WTC11 (cell line): ENCODE measurements at regions not wholly inside any gene's neighbourhood (a gene's known extent, or its start where the extent isn't known, plus 50 kb on each side); places are given as distances from the start of the nearest gene placed in this dataset.

ENCODE experiments used
- ATAC-seq: fragments of 200-7000 bp; cut with Tn5 transposase; 2 replicates; pipeline ENCODE4 v1.10.0; 2021; ENCODE audit warnings: mild to moderate bottlenecking, moderate library complexity
- CTCF ChIA-PET: fragments of 300-600 bp; sonication (Branson Sonifier 250); formaldehyde crosslinking; loops from one replicate; lab custom pipeline; 2021; ENCODE audit warnings: antibody characterized with exemption; lab: Charles Lee
- POLR2A ChIA-PET: fragments of 350-600 bp; sonication (Branson Sonifier 250); formaldehyde crosslinking; loops from one replicate; lab custom pipeline; 2021; ENCODE audit warnings: antibody characterized with exemption; lab: Charles Lee
- DNase-seq: peaks from one replicate; pipeline ENCODE4 v3.0.0; 2021; ENCODE audit warnings: low spot score
- H3K27ac Mint-ChIP-seq: 2 replicates; pipeline ENCODE4 v1.8.0; 2021; ENCODE audit warnings: mixed read lengths
- H3K27me3 Mint-ChIP-seq: 2 replicates; pipeline ENCODE4 v1.8.0; 2021; ENCODE audit warnings: low read depth, mild to moderate bottlenecking, moderate library complexity, mixed read lengths
- H3K36me3 Mint-ChIP-seq: 2 replicates; pipeline ENCODE4 v1.8.0; 2021; ENCODE audit warnings: mixed read lengths
- H3K4me1 Mint-ChIP-seq: 2 replicates; pipeline ENCODE4 v1.8.0; 2022; ENCODE audit warnings: mixed read lengths
- H3K4me3 Mint-ChIP-seq: 2 replicates; pipeline ENCODE4 v1.8.0; 2021; ENCODE audit warnings: mild to moderate bottlenecking, moderate library complexity, mixed read lengths
- H3K9me3 Mint-ChIP-seq: 2 replicates; pipeline ENCODE4 v1.8.0; 2021; ENCODE audit warnings: mixed read lengths
- CREM ChIP-seq: sonication (generic); formaldehyde crosslinking; IDR thresholded peaks from 2 replicates; pipeline ENCODE4 v1.8.1; 2022; ENCODE audit warnings: mild to moderate bottlenecking, missing genetic modification reagents, moderate library complexity
- EMX1 ChIP-seq: fragments of 250-450 bp; sonication (Bioruptor Pico); IDR thresholded peaks from 2 replicates; pipeline ENCODE4 v1.8.0; 2021; ENCODE audit warnings: mild to moderate bottlenecking
- FOXJ3 ChIP-seq: sonication (generic); formaldehyde crosslinking; IDR thresholded peaks from 2 replicates; pipeline ENCODE4 v1.9.0; 2021; ENCODE audit warnings: missing genetic modification reagents, mild to moderate bottlenecking, borderline replicate concordance
- KAT7 ChIP-seq: sonication (generic); formaldehyde crosslinking; IDR thresholded peaks from 2 replicates; pipeline ENCODE4 v1.8.1; 2023; ENCODE audit warnings: missing genetic modification reagents, mild to moderate bottlenecking, borderline replicate concordance
- MAX ChIP-seq: sonication (generic); formaldehyde crosslinking; IDR thresholded peaks from 2 replicates; pipeline ENCODE4 v1.8.0; 2022; ENCODE audit warnings: mild to moderate bottlenecking, missing genetic modification reagents
- NFATC4 ChIP-seq: fragments of 250-450 bp; sonication (Bioruptor Pico); IDR thresholded peaks from 2 replicates; pipeline ENCODE4 v1.9.0; 2021; ENCODE audit warnings: mild to moderate bottlenecking
- NFE2L1 ChIP-seq: sonication (generic); formaldehyde crosslinking; IDR thresholded peaks from 2 replicates; pipeline ENCODE4 v1.8.1; 2023; ENCODE audit warnings: missing genetic modification reagents
- PRRX2 ChIP-seq: fragments of 250-450 bp; sonication (Bioruptor Pico); IDR thresholded peaks from 2 replicates; pipeline ENCODE4 v1.8.0; 2021; ENCODE audit warnings: mild to moderate bottlenecking
- ZNF263 ChIP-seq: sonication (generic); formaldehyde crosslinking; IDR thresholded peaks from 2 replicates; pipeline ENCODE4 v1.8.1; 2022; ENCODE audit warnings: low read depth, mild to moderate bottlenecking, moderate library complexity, missing genetic modification reagents
- ZNF425 ChIP-seq: fragments of 250-450 bp; sonication (Bioruptor Pico); conservative IDR thresholded peaks from 2 replicates; pipeline ENCODE4 v1.9.0; 2021; ENCODE audit warnings: mild to moderate bottlenecking
- TF ChIP-seq, protein P1 (sequence below): fragments of 250-450 bp; sonication (Bioruptor Pico); IDR thresholded peaks from 2 replicates; pipeline ENCODE4 v1.8.0; 2021; ENCODE audit warnings: mild to moderate bottlenecking
- TF ChIP-seq, protein P2 (sequence below): sonication (generic); formaldehyde crosslinking; conservative IDR thresholded peaks from 2 replicates; pipeline ENCODE4 v1.8.1; 2022; ENCODE audit warnings: mild to moderate bottlenecking, missing genetic modification reagents
- TF ChIP-seq, protein P3 (sequence below): sonication (generic); formaldehyde crosslinking; IDR thresholded peaks from 2 replicates; pipeline ENCODE4 v1.8.1; 2022; ENCODE audit warnings: mild to moderate bottlenecking, missing genetic modification reagents, moderate library complexity, borderline replicate concordance
- TF ChIP-seq, protein P4 (sequence below): sonication (generic); formaldehyde crosslinking; IDR thresholded peaks from 2 replicates; pipeline ENCODE4 v1.8.0; 2023; ENCODE audit warnings: mild to moderate bottlenecking, missing genetic modification reagents

- TF ChIP-seq MAX, result no peak
- TF ChIP-seq, protein P1, sequence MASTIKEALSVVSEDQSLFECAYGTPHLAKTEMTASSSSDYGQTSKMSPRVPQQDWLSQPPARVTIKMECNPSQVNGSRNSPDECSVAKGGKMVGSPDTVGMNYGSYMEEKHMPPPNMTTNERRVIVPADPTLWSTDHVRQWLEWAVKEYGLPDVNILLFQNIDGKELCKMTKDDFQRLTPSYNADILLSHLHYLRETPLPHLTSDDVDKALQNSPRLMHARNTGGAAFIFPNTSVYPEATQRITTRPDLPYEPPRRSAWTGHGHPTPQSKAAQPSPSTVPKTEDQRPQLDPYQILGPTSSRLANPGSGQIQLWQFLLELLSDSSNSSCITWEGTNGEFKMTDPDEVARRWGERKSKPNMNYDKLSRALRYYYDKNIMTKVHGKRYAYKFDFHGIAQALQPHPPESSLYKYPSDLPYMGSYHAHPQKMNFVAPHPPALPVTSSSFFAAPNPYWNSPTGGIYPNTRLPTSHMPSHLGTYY, result no peak
- TF ChIP-seq NFATC4 (CRISPR knock-in tag), result no peak
- no peak for TF ChIP-seq ZNF263
Measured at GRCh38 chr20:24153101-24154040, 164.8 kb upstream of the GGTLC1 start (continued).

DNA sequence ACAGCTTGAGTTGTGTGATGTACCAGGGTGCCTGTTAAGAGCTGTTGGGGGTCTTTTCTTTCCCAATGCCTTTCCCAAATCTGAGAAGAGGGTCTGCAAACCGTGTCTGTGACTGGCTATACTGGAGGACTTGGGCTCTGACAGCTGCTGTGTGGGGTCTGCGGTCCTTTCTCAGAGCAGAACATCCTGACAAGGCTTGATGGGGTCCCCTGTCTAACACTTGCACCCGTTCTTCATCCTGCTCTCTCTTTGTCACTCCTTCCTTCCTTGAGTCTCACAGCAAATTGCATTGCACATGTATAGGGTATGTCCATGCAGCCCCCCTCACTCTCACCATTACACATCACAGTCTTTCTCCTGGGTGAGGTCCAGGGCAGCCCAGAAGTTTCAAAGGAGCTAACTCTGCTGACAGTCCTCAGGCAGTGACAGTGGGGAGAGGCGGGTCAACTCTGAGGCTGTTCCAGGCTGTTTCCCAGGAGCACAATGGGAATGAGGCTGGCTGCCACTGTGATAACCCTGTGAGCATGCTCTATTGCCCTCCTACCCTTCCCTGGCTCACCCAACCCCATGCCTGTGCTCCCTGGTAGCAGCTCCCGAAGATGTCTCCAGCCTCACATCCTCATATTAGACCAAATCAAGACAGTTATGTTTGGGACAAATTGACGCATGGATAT, 163.2 kb upstream of the GGTLC1 start:
- POLR2A ChIA-PET, result no interaction called here
- DNase-seq (no peak), ATAC-seq (no peak)
- H3K4me3 Mint-ChIP-seq, result no peak overlapping the region
- no peaks in the 10 kb centered on the region for H3K36me3 Mint-ChIP-seq
- peaks cover 9% of the 10 kb centered on the region for H3K4me1 Mint-ChIP-seq
- H3K27ac Mint-ChIP-seq, result no peak overlapping the region
- H3K9me3 Mint-ChIP-seq, result peaks cover 5% of the 10 kb centered on the region
- CTCF ChIA-PET, result interaction anchor here (1.0 to 2.1 kb wide), 3 partner anchors 9 to 766 kb away, joined by 3 to 8 read pairs (median 5); no protein-coding TSS in a partner anchor
- peaks cover 8% of the 10 kb centered on the region; the same call in 1 of the 2 replicates for H3K27me3 Mint-ChIP-seq
- TF ChIP-seq CREM (CRISPR knock-in tag) (no peak), EMX1 (CRISPR knock-in tag) (no peak), NFE2L1 (CRISPR knock-in tag) (no peak), ZNF425 (CRISPR knock-in tag) (no peak), FOXJ3 (CRISPR knock-in tag) (no peak), KAT7 (CRISPR knock-in tag) (no peak), PRRX2 (CRISPR knock-in tag) (no peak)
- TF ChIP-seq, protein P2, sequence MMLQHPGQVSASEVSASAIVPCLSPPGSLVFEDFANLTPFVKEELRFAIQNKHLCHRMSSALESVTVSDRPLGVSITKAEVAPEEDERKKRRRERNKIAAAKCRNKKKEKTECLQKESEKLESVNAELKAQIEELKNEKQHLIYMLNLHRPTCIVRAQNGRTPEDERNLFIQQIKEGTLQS (CRISPR knock-in tag), result no peak
- TF ChIP-seq, protein P3, sequence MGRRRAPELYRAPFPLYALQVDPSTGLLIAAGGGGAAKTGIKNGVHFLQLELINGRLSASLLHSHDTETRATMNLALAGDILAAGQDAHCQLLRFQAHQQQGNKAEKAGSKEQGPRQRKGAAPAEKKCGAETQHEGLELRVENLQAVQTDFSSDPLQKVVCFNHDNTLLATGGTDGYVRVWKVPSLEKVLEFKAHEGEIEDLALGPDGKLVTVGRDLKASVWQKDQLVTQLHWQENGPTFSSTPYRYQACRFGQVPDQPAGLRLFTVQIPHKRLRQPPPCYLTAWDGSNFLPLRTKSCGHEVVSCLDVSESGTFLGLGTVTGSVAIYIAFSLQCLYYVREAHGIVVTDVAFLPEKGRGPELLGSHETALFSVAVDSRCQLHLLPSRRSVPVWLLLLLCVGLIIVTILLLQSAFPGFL, result no peak
- TF ChIP-seq, protein P4, sequence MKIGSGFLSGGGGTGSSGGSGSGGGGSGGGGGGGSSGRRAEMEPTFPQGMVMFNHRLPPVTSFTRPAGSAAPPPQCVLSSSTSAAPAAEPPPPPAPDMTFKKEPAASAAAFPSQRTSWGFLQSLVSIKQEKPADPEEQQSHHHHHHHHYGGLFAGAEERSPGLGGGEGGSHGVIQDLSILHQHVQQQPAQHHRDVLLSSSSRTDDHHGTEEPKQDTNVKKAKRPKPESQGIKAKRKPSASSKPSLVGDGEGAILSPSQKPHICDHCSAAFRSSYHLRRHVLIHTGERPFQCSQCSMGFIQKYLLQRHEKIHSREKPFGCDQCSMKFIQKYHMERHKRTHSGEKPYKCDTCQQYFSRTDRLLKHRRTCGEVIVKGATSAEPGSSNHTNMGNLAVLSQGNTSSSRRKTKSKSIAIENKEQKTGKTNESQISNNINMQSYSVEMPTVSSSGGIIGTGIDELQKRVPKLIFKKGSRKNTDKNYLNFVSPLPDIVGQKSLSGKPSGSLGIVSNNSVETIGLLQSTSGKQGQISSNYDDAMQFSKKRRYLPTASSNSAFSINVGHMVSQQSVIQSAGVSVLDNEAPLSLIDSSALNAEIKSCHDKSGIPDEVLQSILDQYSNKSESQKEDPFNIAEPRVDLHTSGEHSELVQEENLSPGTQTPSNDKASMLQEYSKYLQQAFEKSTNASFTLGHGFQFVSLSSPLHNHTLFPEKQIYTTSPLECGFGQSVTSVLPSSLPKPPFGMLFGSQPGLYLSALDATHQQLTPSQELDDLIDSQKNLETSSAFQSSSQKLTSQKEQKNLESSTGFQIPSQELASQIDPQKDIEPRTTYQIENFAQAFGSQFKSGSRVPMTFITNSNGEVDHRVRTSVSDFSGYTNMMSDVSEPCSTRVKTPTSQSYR, result no peak
